NCI-H524 treated with DMSO at 0.1 percent for 48 hours (cell line): ENCODE measurements at regions not wholly inside any gene's neighbourhood (a gene's known extent, or its start where the extent isn't known, plus 50 kb on each side); places are given as distances from the start of the nearest gene placed in this dataset.

Source experiments
- DNase-seq: peaks from one replicate; lab custom pipeline; 2025; lab: John Stamatoyannopoulos, UW

GRCh38 chr11:70570693-70571395, 172.5 kb downstream of the CTTN start:
- no peak for DNase-seq

GRCh38 chr11:70572974-70573260, 174.6 kb downstream of the CTTN start:
- DNase-seq, result no peak

- DNase-seq, result no peak
Observed at GRCh38 chr11:70573701-70574151, 175.4 kb downstream of the CTTN start.

- DNase-seq, result no peak
Observed at GRCh38 chr11:70574725-70575347, 176.5 kb downstream of the CTTN start.

- no peak for DNase-seq
Observed at GRCh38 chr11:70575396-70576060, 177.2 kb downstream of the CTTN start.

GRCh38 chr11:70577258-70577603, 178.9 kb downstream of the CTTN start:
- no peak for DNase-seq

GRCh38 chr11:70577948-70578347, 179.6 kb downstream of the CTTN start:
- no peak for DNase-seq

- no peak for DNase-seq
Observed at GRCh38 chr11:70578371-70578770, 180.0 kb downstream of the CTTN start.

- DNase-seq, result no peak
Observed at GRCh38 chr11:70578831-70579230, 180.5 kb downstream of the CTTN start.

GRCh38 chr11:70579316-70579955, 181.1 kb downstream of the CTTN start:
- DNase-seq, result no peak

GRCh38 chr11:70580036-70580805, 181.9 kb downstream of the CTTN start:
- no peak for DNase-seq

- DNase-seq, result no peak
Observed at GRCh38 chr11:70581991-70582885, 183.9 kb downstream of the CTTN start.

- DNase-seq, result no peak
Observed at GRCh38 chr11:70582886-70583641, 184.7 kb downstream of the CTTN start.

- no peak for DNase-seq
Observed at GRCh38 chr11:70583781-70584218, 185.5 kb downstream of the CTTN start.

- DNase-seq, result no peak
Observed at GRCh38 chr11:70584498-70585235, 186.3 kb downstream of the CTTN start.

- DNase-seq, result no peak
Observed at GRCh38 chr11:70585236-70585545, 186.9 kb downstream of the CTTN start.

- no peak for DNase-seq
Observed at GRCh38 chr11:70586261-70587074, 188.1 kb downstream of the CTTN start.

GRCh38 chr11:70587075-70587389, 188.7 kb downstream of the CTTN start:
- DNase-seq, result no peak

GRCh38 chr11:70590356-70590991, 192.1 kb downstream of the CTTN start:
- DNase-seq, result no peak
